ENCODE measurements at regions not wholly inside any gene's neighbourhood (a gene's known extent, or its start where the extent isn't known, plus 50 kb on each side); places are given as distances from the start of the nearest gene placed in this dataset.

DNA sequence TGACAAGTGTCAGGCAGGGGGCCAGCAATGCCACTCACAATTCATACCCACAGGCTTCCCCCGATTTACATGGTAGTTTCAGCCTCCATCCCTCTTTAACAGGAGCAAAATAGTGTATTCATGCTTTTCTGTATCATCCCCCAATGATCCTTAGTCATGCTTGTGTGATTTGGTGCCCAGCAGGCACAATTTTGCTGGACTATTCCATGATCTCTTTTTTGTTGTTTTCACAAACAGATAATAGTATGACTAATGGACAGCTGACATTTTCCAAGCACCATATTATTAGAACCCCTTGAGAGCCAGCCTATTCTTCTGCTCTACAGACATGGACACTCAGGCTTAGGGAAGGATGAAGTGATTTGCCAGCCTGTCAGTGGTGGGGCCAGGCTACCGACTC lies 128.2 kb upstream of the RIPOR2 start:
- intact Hi-C loops (cut with micrococcal nuclease), result no loop called here
- Mint-ChIP-seq H3K9me3 (ENCODE audit: insufficient read depth) (no peaks in the 10 kb centered on the region), H3K27me3 (no peaks in the 10 kb centered on the region), H3K27ac (no peak overlapping the region), H3K4me1 (peaks cover 6% of the 10 kb centered on the region), H3K4me3 (no peak overlapping the region)
- no peak overlapping the region for H2AFZ ChIP-seq (ENCODE audit: insufficient read depth, low read depth, low read length, poor library complexity, severe bottlenecking)
- no peaks in the 10 kb centered on the region for H3K9me3 ChIP-seq (ENCODE audit: control extremely low read depth in 1 of 3, control insufficient read depth in 2 of 3, insufficient read depth in 1 of 3, low read length in 2 of 3)
- H3K27ac ChIP-seq (ENCODE audit: low read length in 2 of 2), result no peak overlapping the region
- no peak overlapping the region for H3K9ac ChIP-seq (ENCODE audit: low read length)
- TF ChIP-seq CTCF (IDR thresholded peaks at IDR 0.05) (no peak), EZH2 (IDR thresholded peaks at IDR 0.05; ENCODE audit: borderline replicate concordance, insufficient read depth, low read depth, low read length, poor library complexity, severe bottlenecking) (no peak)
- H3K36me3 ChIP-seq (replicated peaks in 1 of 2; ENCODE audit: control extremely low read depth in 1 of 2, control insufficient read depth in 1 of 2, extremely low read depth in 1 of 2, insufficient read depth in 2 of 2, low read length in 1 of 2), result no peaks in the 10 kb centered on the region
- ATAC-seq (ENCODE audit: low read depth) (no peak), DNase-seq (no peak)
- peaks cover 0 to under 1% of the 10 kb centered on the region in 2 donors for H3K4me1 ChIP-seq (ENCODE audit: control insufficient read depth in 2 of 2, insufficient read depth in 2 of 2, low read length in 2 of 2)
- H3K79me2 ChIP-seq (ENCODE audit: control insufficient read depth, insufficient read depth, low read length), result no peaks in the 10 kb centered on the region
- H3K4me2 ChIP-seq (replicated peaks; ENCODE audit: low read depth, low read length, poor library complexity, severe bottlenecking), result no peak overlapping the region
- WGBS (ENCODE audit: insufficient coverage), result no CpG with 5 or more reads among the region's 2 CpGs
- ChIA-PET CTCF (interaction anchor here (2.6 kb wide), 1 partner anchor 36 kb away, joined by 18 read pairs; no protein-coding TSS in a partner anchor), POLR2A (interaction anchor here (0.8 kb wide), 1 partner anchor 38 kb away, joined by 3 read pairs; no protein-coding TSS in a partner anchor)
- no peak overlapping the region for H3K4me3 ChIP-seq (ENCODE audit: control extremely low read depth in 1 of 5, extremely low read depth in 1 of 5, insufficient read depth in 1 of 5, low read depth in 2 of 5, low read length in 4 of 5)
- no peaks in the 10 kb centered on the region for H3K27me3 ChIP-seq (replicated peaks in 1 of 4; ENCODE audit: control extremely low read depth in 1 of 4, control insufficient read depth in 3 of 4, insufficient read depth in 4 of 4, low read length in 3 of 4)
- H4K20me1 ChIP-seq (ENCODE audit: control insufficient read depth, insufficient read depth, low read length, poor library complexity, severe bottlenecking), result no peaks in the 10 kb centered on the region

DNA sequence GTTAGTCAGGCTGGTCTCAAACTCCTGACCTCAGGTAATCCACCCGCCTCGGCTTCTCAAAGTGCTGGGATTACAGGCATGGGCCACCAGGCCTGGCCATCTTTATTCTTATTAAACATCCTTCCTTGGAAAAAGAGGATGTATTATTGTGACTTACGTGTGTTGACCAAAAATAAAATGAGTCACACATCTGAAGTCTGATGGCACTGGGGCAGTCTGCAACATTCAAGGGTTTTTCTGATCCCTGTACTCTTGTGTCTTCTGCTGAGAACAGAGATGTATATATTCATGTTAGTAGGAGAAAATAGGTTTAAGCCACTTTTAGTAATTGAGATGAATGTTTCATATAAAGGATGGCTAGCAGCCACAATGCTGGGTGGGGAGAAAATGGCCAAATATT lies 129.9 kb upstream of the RIPOR2 start:
- 50% methylated on average over 1 of the region's 3 CpGs for WGBS (ENCODE audit: insufficient coverage)
- H2AFZ ChIP-seq (ENCODE audit: insufficient read depth, low read depth, low read length, poor library complexity, severe bottlenecking), result no peak overlapping the region
- H3K27ac Mint-ChIP-seq, result no peak overlapping the region
- no peaks in the 10 kb centered on the region for H3K9me3 ChIP-seq (ENCODE audit: control extremely low read depth in 1 of 3, control insufficient read depth in 2 of 3, insufficient read depth in 1 of 3, low read length in 2 of 3)
- no peaks in the 10 kb centered on the region for H3K36me3 ChIP-seq (replicated peaks in 1 of 2; ENCODE audit: control extremely low read depth in 1 of 2, control insufficient read depth in 1 of 2, extremely low read depth in 1 of 2, insufficient read depth in 2 of 2, low read length in 1 of 2)
- no peaks in the 10 kb centered on the region for H3K79me2 ChIP-seq (ENCODE audit: control insufficient read depth, insufficient read depth, low read length)
- no peak overlapping the region for H3K27ac ChIP-seq (ENCODE audit: low read length in 2 of 2)
- ChIA-PET POLR2A (no interaction called here), CTCF (interaction anchor here (0.9 to 1.4 kb wide), 5 partner anchors 22 to 198 kb away, joined by 3 to 7 read pairs (median 3); no protein-coding TSS in a partner anchor)
- H3K9ac ChIP-seq (ENCODE audit: low read length), result no peak overlapping the region
- no peaks in the 10 kb centered on the region for H3K27me3 ChIP-seq (replicated peaks in 1 of 4; ENCODE audit: control extremely low read depth in 1 of 4, control insufficient read depth in 3 of 4, insufficient read depth in 4 of 4, low read length in 3 of 4)
- no peaks in the 10 kb centered on the region for H3K27me3 Mint-ChIP-seq
- H3K4me1 Mint-ChIP-seq, result peaks cover 10% of the 10 kb centered on the region
- H3K9me3 Mint-ChIP-seq (ENCODE audit: insufficient read depth), result no peaks in the 10 kb centered on the region
- H3K4me2 ChIP-seq (replicated peaks; ENCODE audit: low read depth, low read length, poor library complexity, severe bottlenecking), result no peak overlapping the region
- no peak for DNase-seq
- no peaks in the 10 kb centered on the region for H4K20me1 ChIP-seq (ENCODE audit: control insufficient read depth, insufficient read depth, low read length, poor library complexity, severe bottlenecking)
- ATAC-seq (ENCODE audit: low read depth), result no peak
- H3K4me3 Mint-ChIP-seq, result no peak overlapping the region
- TF ChIP-seq EZH2 (IDR thresholded peaks at IDR 0.05; ENCODE audit: borderline replicate concordance, insufficient read depth, low read depth, low read length, poor library complexity, severe bottlenecking) (no peak), CTCF (IDR thresholded peaks at IDR 0.05) (no peak)
- H3K4me3 ChIP-seq (ENCODE audit: control extremely low read depth in 1 of 5, extremely low read depth in 1 of 5, insufficient read depth in 1 of 5, low read depth in 2 of 5, low read length in 4 of 5), result no peak overlapping the region
- peaks cover 0 to 3% of the 10 kb centered on the region in 2 donors for H3K4me1 ChIP-seq (ENCODE audit: control insufficient read depth in 2 of 2, insufficient read depth in 2 of 2, low read length in 2 of 2)
- intact Hi-C loops (cut with micrococcal nuclease), result no loop called here
